ENCODE measurements at regions not wholly inside any gene's neighbourhood (a gene's known extent, or its start where the extent isn't known, plus 50 kb on each side); places are given as distances from the start of the nearest gene placed in this dataset.

DNA sequence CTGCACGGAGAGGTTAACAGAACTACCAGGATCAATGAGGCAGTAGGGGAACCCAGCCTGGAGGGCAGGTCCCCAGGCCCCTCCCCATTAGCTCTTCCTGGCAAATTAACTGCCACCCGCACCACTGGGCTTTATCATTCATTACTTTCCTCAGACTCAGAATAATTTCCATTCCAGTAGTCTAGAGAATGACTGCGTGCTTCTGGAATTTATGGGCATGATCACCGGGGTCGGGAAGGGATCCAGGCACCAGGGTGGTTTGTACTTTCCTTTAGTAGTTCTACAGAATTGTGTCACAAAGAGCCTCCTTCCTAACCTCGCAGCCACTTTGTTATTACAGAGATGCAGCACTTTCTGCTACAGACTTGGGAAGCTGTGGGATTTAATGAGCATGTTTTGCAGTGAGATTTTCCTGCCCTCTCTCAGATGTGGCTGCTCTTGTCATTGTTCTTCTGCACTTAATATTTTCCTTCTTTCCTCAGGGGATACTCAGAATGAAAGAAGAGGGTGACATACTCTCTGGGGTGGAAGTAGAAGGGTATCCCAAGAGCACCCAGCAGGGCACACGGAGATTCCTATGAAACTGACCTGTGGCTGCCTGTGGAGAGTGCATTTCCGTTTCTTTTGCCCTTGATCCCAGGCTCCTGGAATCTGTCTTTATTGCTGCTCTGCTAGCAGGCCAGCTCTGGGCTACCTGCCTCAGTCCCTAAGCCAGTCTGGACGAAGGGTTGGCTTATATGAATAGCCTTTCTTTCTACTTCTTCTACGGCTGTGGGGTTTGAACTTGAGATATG, 285.0 kb upstream of the SLC10A2 start:
- Histone ChIP-seq H3K36me3 (ENCODE audit: control insufficient read depth, insufficient read depth, low read length) (no peaks in the 10 kb centered on the region), H3K4me3 (ENCODE audit: low read depth, low read length) (no peak overlapping the region), H3K27me3 (ENCODE audit: control insufficient read depth, insufficient read depth, low read length) (no peaks in the 10 kb centered on the region)
- ChIA-PET POLR2A (no interaction called here), CTCF (no interaction called here)
- DNase-seq (ENCODE audit: low read depth), result no peak
- TF ChIP-seq, protein P1, sequence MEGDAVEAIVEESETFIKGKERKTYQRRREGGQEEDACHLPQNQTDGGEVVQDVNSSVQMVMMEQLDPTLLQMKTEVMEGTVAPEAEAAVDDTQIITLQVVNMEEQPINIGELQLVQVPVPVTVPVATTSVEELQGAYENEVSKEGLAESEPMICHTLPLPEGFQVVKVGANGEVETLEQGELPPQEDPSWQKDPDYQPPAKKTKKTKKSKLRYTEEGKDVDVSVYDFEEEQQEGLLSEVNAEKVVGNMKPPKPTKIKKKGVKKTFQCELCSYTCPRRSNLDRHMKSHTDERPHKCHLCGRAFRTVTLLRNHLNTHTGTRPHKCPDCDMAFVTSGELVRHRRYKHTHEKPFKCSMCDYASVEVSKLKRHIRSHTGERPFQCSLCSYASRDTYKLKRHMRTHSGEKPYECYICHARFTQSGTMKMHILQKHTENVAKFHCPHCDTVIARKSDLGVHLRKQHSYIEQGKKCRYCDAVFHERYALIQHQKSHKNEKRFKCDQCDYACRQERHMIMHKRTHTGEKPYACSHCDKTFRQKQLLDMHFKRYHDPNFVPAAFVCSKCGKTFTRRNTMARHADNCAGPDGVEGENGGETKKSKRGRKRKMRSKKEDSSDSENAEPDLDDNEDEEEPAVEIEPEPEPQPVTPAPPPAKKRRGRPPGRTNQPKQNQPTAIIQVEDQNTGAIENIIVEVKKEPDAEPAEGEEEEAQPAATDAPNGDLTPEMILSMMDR (IDR thresholded peaks at IDR 0.05; ENCODE audit: insufficient read depth, low read depth, low read length), result no peak

DNA sequence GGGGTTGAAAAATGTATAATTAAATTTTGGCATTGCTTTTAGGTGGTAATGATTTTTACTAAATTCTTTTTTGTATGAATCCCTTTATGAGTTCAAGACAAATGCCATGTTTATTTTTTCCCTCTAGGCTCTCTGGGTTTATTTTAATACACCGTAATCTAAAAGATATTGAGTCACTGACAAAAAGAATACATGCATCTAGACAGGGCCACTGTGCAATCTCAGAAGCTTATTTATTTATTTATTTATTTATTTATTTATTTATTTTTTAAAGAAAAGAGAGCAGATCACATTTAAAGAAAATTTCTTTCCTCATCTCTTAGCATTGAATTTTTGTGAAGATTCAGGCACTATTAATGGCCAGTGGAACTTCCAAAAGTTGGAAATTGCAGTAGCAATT, 283.9 kb upstream of the SLC10A2 start:
- H3K27me3 ChIP-seq (ENCODE audit: control insufficient read depth, insufficient read depth, low read length), result no peaks in the 10 kb centered on the region
- no peak for DNase-seq (ENCODE audit: low read depth)
- ChIA-PET CTCF (no interaction called here), POLR2A (no interaction called here)
- no peak overlapping the region for H3K4me3 ChIP-seq (ENCODE audit: low read depth, low read length)
- H3K36me3 ChIP-seq (ENCODE audit: control insufficient read depth, insufficient read depth, low read length), result no peaks in the 10 kb centered on the region
- TF ChIP-seq, protein P1 (IDR thresholded peaks at IDR 0.05; ENCODE audit: insufficient read depth, low read depth, low read length), result no peak

DNA sequence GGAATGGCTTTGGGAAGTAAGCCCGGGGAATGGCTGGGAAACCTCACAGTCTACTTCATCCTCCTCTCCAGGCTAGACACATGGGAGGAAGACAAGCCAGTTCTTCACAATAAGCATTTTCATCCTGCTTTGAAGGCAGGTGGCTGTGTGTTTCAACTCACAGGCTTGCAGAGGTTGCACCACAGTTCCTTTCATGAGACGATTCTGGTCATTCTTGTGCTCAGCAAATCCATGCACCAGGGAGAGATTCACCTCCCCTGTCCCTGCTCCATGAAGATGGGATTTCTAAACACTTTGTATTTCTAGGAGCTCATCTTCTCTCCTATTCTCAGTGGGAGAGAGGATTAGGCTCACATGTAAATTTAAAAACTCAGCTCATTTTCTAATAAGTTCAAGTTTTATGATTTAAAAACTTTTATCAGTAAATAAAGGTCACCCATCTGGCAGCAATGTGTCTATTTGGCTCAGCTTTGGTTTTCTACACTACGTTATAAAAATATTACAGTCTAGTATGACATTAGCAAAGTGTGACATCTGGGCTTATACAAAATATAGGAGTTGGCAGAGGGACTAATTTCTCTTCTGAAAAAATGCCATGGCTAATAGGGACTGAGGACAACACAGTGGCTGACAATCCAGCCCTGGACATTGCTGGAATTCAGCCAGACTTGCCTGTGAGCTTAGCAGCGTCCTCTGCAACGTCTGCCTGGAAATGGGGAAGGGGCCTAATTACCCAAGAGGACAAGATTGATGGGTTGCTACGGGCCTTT, 283.2 kb upstream of the SLC10A2 start:
- Histone ChIP-seq H3K27me3 (ENCODE audit: control insufficient read depth, insufficient read depth, low read length) (no peaks in the 10 kb centered on the region), H3K4me3 (ENCODE audit: low read depth, low read length) (no peak overlapping the region), H3K36me3 (ENCODE audit: control insufficient read depth, insufficient read depth, low read length) (no peaks in the 10 kb centered on the region)
- TF ChIP-seq, protein P1 (IDR thresholded peaks at IDR 0.05; ENCODE audit: insufficient read depth, low read depth, low read length), result no peak
- DNase-seq (ENCODE audit: low read depth), result no peak
- ChIA-PET POLR2A (no interaction called here), CTCF (no interaction called here)

- Histone ChIP-seq H3K27me3 (ENCODE audit: control insufficient read depth, insufficient read depth, low read length) (no peaks in the 10 kb centered on the region), H3K36me3 (ENCODE audit: control insufficient read depth, insufficient read depth, low read length) (no peaks in the 10 kb centered on the region), H3K4me3 (ENCODE audit: low read depth, low read length) (no peak overlapping the region)
- POLR2A ChIA-PET, result no interaction called here
- DNase-seq (ENCODE audit: low read depth), result no peak
- CTCF ChIA-PET, result no interaction called here
- TF ChIP-seq, protein P1 (IDR thresholded peaks at IDR 0.05; ENCODE audit: insufficient read depth, low read depth, low read length), result no peak
These were observed 269.0 kb upstream of the SLC10A2 start for GRCh38 chr13:103335241-103335640.

DNA sequence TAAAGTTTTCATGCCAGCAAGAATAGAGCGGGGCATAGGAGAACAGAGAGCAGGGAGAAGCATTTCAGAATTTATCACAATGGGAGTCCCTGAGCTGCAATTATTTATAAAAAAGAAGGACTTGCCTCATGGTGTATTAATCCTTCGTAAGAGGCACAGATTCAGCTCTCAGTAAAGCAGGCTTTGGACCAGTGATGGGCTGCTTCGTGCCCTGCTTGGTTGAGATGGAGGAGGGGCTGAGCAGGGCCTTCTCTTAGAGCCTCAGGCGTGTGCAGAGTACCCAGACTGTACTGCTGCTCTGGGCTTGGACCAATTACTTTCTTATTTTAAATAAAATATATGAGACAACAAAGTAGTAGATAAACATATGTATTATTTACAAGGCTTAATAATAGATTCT, 265.7 kb upstream of the SLC10A2 start:
- CTCF ChIA-PET, result interaction anchor here (0.8 kb wide), 1 partner anchor 875 kb away, joined by 4 read pairs; no protein-coding TSS in a partner anchor

More for the DNA sequence above, 265.7 kb upstream of the SLC10A2 start:
- POLR2A ChIA-PET, result no interaction called here
- Histone ChIP-seq H3K36me3 (ENCODE audit: control insufficient read depth, insufficient read depth, low read length) (no peaks in the 10 kb centered on the region), H3K4me3 (ENCODE audit: low read depth, low read length) (no peak overlapping the region), H3K27me3 (ENCODE audit: control insufficient read depth, insufficient read depth, low read length) (no peaks in the 10 kb centered on the region)
- TF ChIP-seq, protein P1 (IDR thresholded peaks at IDR 0.05; ENCODE audit: insufficient read depth, low read depth, low read length), result no peak
- DNase-seq (ENCODE audit: low read depth), result no peak

Measured in BJ (cell line).